HAP-1 (cell line): ENCODE measurements at regions not wholly inside any gene's neighbourhood (a gene's known extent, or its start where the extent isn't known, plus 50 kb on each side); places are given as distances from the start of the nearest gene placed in this dataset.
"Not testable (repeated sequence)": the region's sequence is repeated elsewhere in the genome, so short reads cannot be mapped to it uniquely, and the experiment has no call there.

ENCODE experiments used
- DNase-seq, 2 experiments: peaks; one replicate each; pipeline ENCODE4 v3.0.0-alpha.2; 2016 to 2020; ENCODE audit warnings: low spot score in 2 of 2
- H3K27me3 ChIP-seq: fragments of 250-450 bp; sonication (Bioruptor Pico); 2 replicates; pipeline ENCODE4 v1.5.1; 2020; ENCODE audit warnings: low read depth, mild to moderate bottlenecking, moderate library complexity
- H3K36me3 ChIP-seq: fragments of 250-450 bp; sonication (Bioruptor Pico); replicated peaks from 2 replicates; pipeline ENCODE4 v1.5.1; 2020; ENCODE audit warnings: mild to moderate bottlenecking
- H3K4me1 ChIP-seq: fragments of 250-450 bp; sonication (Bioruptor Pico); 2 replicates; pipeline ENCODE4 v1.5.1; 2020; ENCODE audit warnings: mild to moderate bottlenecking
- H3K4me3 ChIP-seq: fragments of 250-450 bp; sonication (Bioruptor Pico); 2 replicates; pipeline ENCODE4 v1.5.1; 2020; ENCODE audit warnings: mild to moderate bottlenecking, moderate library complexity
- H3K9me3 ChIP-seq: fragments of 250-450 bp; sonication (Bioruptor Pico); 2 replicates; pipeline ENCODE4 v1.5.1; 2020; ENCODE audit warnings: mild to moderate bottlenecking, moderate library complexity
- in situ Hi-C: fragments of 300-500 bp; cut with MboI; formaldehyde crosslinking; loops from 3 replicates; pipeline ENCODE4 v1.14.3; 2020; ENCODE audit warnings: low sequenced_read_pairs, inconsistent platforms, mixed read lengths

GRCh38 chr1:85520826-85521820, 56.2 kb upstream of the DDAH1 start:
- peak in 1 of 2 experiments; percentile 42 for DNase-seq
- H3K36me3 ChIP-seq, in situ Hi-C loops, H3K27me3 ChIP-seq, H3K4me3 ChIP-seq, H3K4me1 ChIP-seq, H3K9me3 ChIP-seq: not testable (repeated sequence)

- H3K4me3 ChIP-seq, H3K27me3 ChIP-seq, H3K36me3 ChIP-seq, H3K9me3 ChIP-seq, in situ Hi-C loops, DNase-seq: not testable (repeated sequence)
- H3K4me1 ChIP-seq, result peaks cover 12% of the 10 kb centered on the region
These were observed 57.5 kb upstream of the DDAH1 start for GRCh38 chr1:85522458-85522857.

- H3K36me3 ChIP-seq, DNase-seq, in situ Hi-C loops, H3K9me3 ChIP-seq, H3K4me3 ChIP-seq, H3K27me3 ChIP-seq: not testable (repeated sequence)
- H3K4me1 ChIP-seq, result peaks cover 14% of the 10 kb centered on the region
These were observed 57.5 kb upstream of the CCN1 start for GRCh38 chr1:85523061-85523460.

GRCh38 chr1:85524281-85524886, 56.2 kb upstream of the CCN1 start:
- H3K4me3 ChIP-seq, H3K9me3 ChIP-seq, DNase-seq, in situ Hi-C loops, H3K36me3 ChIP-seq, H3K27me3 ChIP-seq: not testable (repeated sequence)
- H3K4me1 ChIP-seq, result peaks cover 14% of the 10 kb centered on the region

GRCh38 chr1:85525591-85525991, 55.0 kb upstream of the CCN1 start:
- H3K4me3 ChIP-seq, H3K27me3 ChIP-seq, in situ Hi-C loops, H3K36me3 ChIP-seq, DNase-seq, H3K9me3 ChIP-seq: not testable (repeated sequence)
- peaks cover 10% of the 10 kb centered on the region for H3K4me1 ChIP-seq

- H3K9me3 ChIP-seq, H3K36me3 ChIP-seq, in situ Hi-C loops, DNase-seq, H3K4me3 ChIP-seq, H3K27me3 ChIP-seq: not testable (repeated sequence)
- H3K4me1 ChIP-seq, result peaks cover 10% of the 10 kb centered on the region
These were observed 54.3 kb upstream of the CCN1 start for GRCh38 chr1:85526216-85526615.

GRCh38 chr1:85527145-85527544, 53.4 kb upstream of the CCN1 start:
- H3K27me3 ChIP-seq, H3K9me3 ChIP-seq, H3K36me3 ChIP-seq, H3K4me3 ChIP-seq, in situ Hi-C loops: not testable (repeated sequence)
- peaks cover 10% of the 10 kb centered on the region for H3K4me1 ChIP-seq
- peak; percentile 93 to 95 for DNase-seq
